HCT116 (cell line): ENCODE measurements at regions not wholly inside any gene's neighbourhood (a gene's known extent, or its start where the extent isn't known, plus 50 kb on each side); places are given as distances from the start of the nearest gene placed in this dataset.

Source experiments
- ATF3 ChIP-seq: IDR thresholded peaks from 2 replicates; pipeline ENCODE4 v1.6.1; 2012
- CTCF ChIP-seq, 3 experiments: fragments of 200-600 bp in 1 of 3; sonication (generic) in 1 of 3; IDR thresholded peaks in 2 of 3; conservative IDR thresholded peaks in 1 of 3; 2 replicates each; pipeline ENCODE4 v1.5.1; 2012 to 2017; ENCODE audit warnings: low read depth in 2 of 3, low read length in 2 of 3, antibody characterized with exemption in 1 of 3, borderline replicate concordance in 1 of 3, control low read depth in 1 of 3, mild to moderate bottlenecking in 1 of 3, mixed read lengths in 1 of 3, mixed run types in 1 of 3, moderate library complexity in 1 of 3; ENCODE audit not compliant: insufficient read depth in 1 of 3
- EZH2phosphoT487 ChIP-seq: fragments of 200-600 bp; IDR thresholded peaks from 2 replicates; pipeline ENCODE4 v1.6.1; 2018; ENCODE audit warnings: antibody characterized with exemption, borderline replicate concordance
- FOSL1 ChIP-seq: IDR thresholded peaks from 2 replicates; pipeline ENCODE4 v1.6.1; 2012; ENCODE audit warnings: low read depth
- JUND ChIP-seq: IDR thresholded peaks from 2 replicates; pipeline ENCODE4 v1.6.1; 2012
- MAX ChIP-seq: IDR thresholded peaks from 2 replicates; pipeline ENCODE4 v1.6.1; 2012
- POLR2A ChIP-seq: IDR thresholded peaks from 2 replicates; pipeline ENCODE4 v1.7.0; 2011; ENCODE audit warnings: borderline replicate concordance; ENCODE audit not compliant: insufficient read depth, insufficient read length; ENCODE audit errors: extremely low read depth
- POLR2AphosphoS5 ChIP-seq: IDR thresholded peaks from 2 replicates; pipeline ENCODE4 v1.6.1; 2011; ENCODE audit warnings: mild to moderate bottlenecking, low read depth, low read length, moderate library complexity
- RAD21 ChIP-seq: IDR thresholded peaks from 2 replicates; pipeline ENCODE4 v1.6.1; 2012; ENCODE audit warnings: low read depth, mild to moderate bottlenecking
- REST ChIP-seq: IDR thresholded peaks from 2 replicates; pipeline ENCODE4 v1.6.1; 2012; ENCODE audit warnings: low read depth
- TCF7L2 ChIP-seq: IDR thresholded peaks from 2 replicates; pipeline ENCODE4 v1.7.0; 2011; ENCODE audit warnings: borderline replicate concordance, inconsistent platforms; ENCODE audit not compliant: insufficient read depth, insufficient read length; ENCODE audit errors: extremely low read depth
- YY1 ChIP-seq: IDR thresholded peaks from 2 replicates; pipeline ENCODE4 v1.6.1; 2011; ENCODE audit warnings: low read length, low read depth, moderate library complexity, mild to moderate bottlenecking; ENCODE audit not compliant: insufficient replicate concordance; ENCODE audit errors: extremely low read depth
- ZBTB33 ChIP-seq: IDR thresholded peaks from 2 replicates; pipeline ENCODE4 v1.6.1; 2011; ENCODE audit warnings: mild to moderate bottlenecking, low read length, moderate library complexity; ENCODE audit not compliant: insufficient replicate concordance; ENCODE audit errors: extremely low read depth

GRCh38 chr1:112805155-112805853, 90.2 kb upstream of the PPM1J start:
- TF ChIP-seq POLR2AphosphoS5 = no peak
- no peak for TF ChIP-seq CTCF (IDR thresholded peaks at IDR 0.05 in 2 of 3, conservative IDR thresholded peaks at IDR 0.05 in 1 of 3; ENCODE audit: borderline replicate concordance in 1 of 3, insufficient read depth in 1 of 3, low read depth in 2 of 3, low read length in 2 of 3)
- TF ChIP-seq FOSL1 = no peak
- TF ChIP-seq POLR2A = no peak
- TF ChIP-seq REST = no peak
- TF ChIP-seq ATF3 = no peak
- TF ChIP-seq TCF7L2 = no peak
- no peak for TF ChIP-seq YY1
- TF ChIP-seq ZBTB33 = no peak
- TF ChIP-seq MAX = no peak
- no peak for TF ChIP-seq JUND
- no peak for TF ChIP-seq EZH2phosphoT487
- TF ChIP-seq RAD21 = no peak
